Peyer's patch (tissue), 4 donors: ENCODE measurements at regions not wholly inside any gene's neighbourhood (a gene's known extent, or its start where the extent isn't known, plus 50 kb on each side); places are given as distances from the start of the nearest gene placed in this dataset.

Experiments
- DNase-seq, 3 donors: peaks; one replicate each; pipeline ENCODE4 v3.0.0-alpha.2; 2017 to 2019
- H3K27ac ChIP-seq, 4 donors: fragments of 200-600 bp; sonication (generic); one replicate each; pipeline ENCODE4 v1.5.1; 2016 to 2019
- H3K27me3 ChIP-seq, 2 donors: fragments of 200-600 bp; sonication (generic); one replicate each; pipeline ENCODE4 v1.5.1; 2019
- H3K36me3 ChIP-seq, 3 donors: fragments of 200-600 bp; sonication (generic); one replicate each; pipeline ENCODE4 v1.5.1; 2016 to 2019
- H3K4me1 ChIP-seq, 4 donors: fragments of 200-600 bp; sonication (generic); one replicate each; pipeline ENCODE4 v1.5.1; 2016 to 2019
- H3K4me3 ChIP-seq, 4 donors: fragments of 200-600 bp; sonication (generic); 1 replicate in 3 of 4; 2 replicates in 1 of 4; pipeline ENCODE4 v1.5.1; 2016 to 2019; ENCODE audit warnings: mild to moderate bottlenecking in 1 of 4
- H3K9me3 ChIP-seq, 4 donors: fragments of 200-600 bp; sonication (generic); one replicate each; pipeline ENCODE4 v1.5.1; 2016 to 2019; ENCODE audit warnings: mild to moderate bottlenecking in 1 of 4
- POLR2A ChIP-seq, 2 donors: fragments of 450-650 bp; IDR thresholded peaks; one replicate each; pipeline ENCODE4 v1.5.1; 2017; ENCODE audit warnings: antibody characterized with exemption in 2 of 2, mild to moderate bottlenecking in 2 of 2, moderate library complexity in 2 of 2
- TF ChIP-seq, protein P1 (sequence below), 6 experiments: fragments of 450-650 bp in 4 of 6; fragments of 200-600 bp in 2 of 6; sonication (generic) in 1 of 6; IDR thresholded peaks; one replicate each; pipeline ENCODE4 v1.5.1; 2017 to 2019; ENCODE audit warnings: antibody characterized with exemption in 6 of 6, mild to moderate bottlenecking in 3 of 6, moderate library complexity in 1 of 6

DNA sequence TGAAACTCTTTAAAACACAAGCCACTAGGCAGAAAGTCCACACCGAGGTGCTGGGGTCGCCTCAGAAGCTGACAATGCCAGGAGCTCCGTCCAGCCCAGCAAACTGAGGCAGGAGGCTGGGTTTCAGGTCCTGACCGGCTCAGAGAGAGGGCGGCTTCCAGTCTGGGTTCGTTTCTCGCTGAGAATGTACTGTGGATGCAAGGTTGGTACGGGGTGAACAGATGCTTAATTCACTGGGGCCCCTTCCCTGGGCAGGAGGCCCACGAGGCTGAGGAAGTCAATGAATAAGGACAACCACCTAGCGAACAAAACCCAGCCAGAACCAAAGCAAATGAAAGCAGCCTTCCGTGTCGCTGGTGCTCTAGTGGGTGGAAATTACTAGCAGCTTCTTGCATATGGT is 142.0 kb downstream of the RTP5 start:
- TF ChIP-seq, protein P1, sequence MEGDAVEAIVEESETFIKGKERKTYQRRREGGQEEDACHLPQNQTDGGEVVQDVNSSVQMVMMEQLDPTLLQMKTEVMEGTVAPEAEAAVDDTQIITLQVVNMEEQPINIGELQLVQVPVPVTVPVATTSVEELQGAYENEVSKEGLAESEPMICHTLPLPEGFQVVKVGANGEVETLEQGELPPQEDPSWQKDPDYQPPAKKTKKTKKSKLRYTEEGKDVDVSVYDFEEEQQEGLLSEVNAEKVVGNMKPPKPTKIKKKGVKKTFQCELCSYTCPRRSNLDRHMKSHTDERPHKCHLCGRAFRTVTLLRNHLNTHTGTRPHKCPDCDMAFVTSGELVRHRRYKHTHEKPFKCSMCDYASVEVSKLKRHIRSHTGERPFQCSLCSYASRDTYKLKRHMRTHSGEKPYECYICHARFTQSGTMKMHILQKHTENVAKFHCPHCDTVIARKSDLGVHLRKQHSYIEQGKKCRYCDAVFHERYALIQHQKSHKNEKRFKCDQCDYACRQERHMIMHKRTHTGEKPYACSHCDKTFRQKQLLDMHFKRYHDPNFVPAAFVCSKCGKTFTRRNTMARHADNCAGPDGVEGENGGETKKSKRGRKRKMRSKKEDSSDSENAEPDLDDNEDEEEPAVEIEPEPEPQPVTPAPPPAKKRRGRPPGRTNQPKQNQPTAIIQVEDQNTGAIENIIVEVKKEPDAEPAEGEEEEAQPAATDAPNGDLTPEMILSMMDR (IDR thresholded peaks at IDR 0.05): no peak
- no peak for TF ChIP-seq POLR2A (IDR thresholded peaks at IDR 0.05)
- DNase-seq: peak in 1 of 3 donors; percentile 37

DNA sequence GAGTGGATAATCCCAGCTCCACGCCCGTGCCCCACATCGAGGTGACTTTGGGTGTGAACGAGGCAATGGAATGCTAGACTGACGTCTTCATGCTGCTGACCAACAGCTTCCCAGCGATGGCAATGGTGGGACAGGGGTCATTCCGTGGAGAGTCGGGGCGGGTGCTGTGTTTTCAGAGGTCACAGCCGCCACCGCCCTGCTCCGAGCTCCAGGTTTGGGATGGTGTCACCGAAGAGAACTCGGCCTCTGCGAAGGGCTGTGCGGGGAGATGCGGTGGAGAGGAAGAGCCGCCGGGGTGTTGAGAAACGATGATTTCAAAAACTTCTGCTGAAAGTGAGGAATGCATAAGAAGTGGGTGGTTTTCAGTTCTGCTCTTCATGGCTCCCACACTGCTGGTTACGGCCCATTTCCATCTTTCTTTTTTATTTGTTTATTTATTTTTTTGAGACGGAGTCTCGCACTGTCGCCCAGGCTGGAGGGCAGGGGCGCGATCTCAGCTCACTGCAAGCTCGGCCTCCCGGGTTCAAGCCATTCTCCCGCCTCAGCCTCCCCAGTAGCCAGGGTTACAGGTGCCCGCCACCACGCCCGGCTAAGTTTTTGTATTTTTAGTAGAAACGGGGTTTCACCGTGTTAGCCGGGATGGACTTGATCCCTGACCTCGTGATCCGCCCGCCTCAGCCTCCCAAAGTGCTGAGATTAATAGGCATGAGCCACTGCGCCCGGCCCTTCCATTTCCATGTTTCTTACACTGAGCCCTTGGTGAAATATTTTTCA is 142.6 kb downstream of the RTP5 start:
- Histone ChIP-seq H3K27ac (no peak overlapping the region), H3K4me3 (no peak overlapping the region), H3K36me3 (no peaks in the 10 kb centered on the region), H3K9me3 (no peaks in the 10 kb centered on the region), H3K27me3 (no peaks in the 10 kb centered on the region), H3K4me1 (no peaks in the 10 kb centered on the region)
- TF ChIP-seq, protein P1 (IDR thresholded peaks at IDR 0.05): no peak
- no peak for TF ChIP-seq POLR2A (IDR thresholded peaks at IDR 0.05)
- peak in 1 of 3 donors; percentile 30 for DNase-seq

More for the DNA sequence above, 142.0 kb downstream of the RTP5 start:
- Histone ChIP-seq H3K36me3 (no peaks in the 10 kb centered on the region), H3K4me3 (no peak overlapping the region), H3K27me3 (no peaks in the 10 kb centered on the region), H3K9me3 (no peaks in the 10 kb centered on the region), H3K27ac (no peak overlapping the region), H3K4me1 (no peaks in the 10 kb centered on the region)

DNA sequence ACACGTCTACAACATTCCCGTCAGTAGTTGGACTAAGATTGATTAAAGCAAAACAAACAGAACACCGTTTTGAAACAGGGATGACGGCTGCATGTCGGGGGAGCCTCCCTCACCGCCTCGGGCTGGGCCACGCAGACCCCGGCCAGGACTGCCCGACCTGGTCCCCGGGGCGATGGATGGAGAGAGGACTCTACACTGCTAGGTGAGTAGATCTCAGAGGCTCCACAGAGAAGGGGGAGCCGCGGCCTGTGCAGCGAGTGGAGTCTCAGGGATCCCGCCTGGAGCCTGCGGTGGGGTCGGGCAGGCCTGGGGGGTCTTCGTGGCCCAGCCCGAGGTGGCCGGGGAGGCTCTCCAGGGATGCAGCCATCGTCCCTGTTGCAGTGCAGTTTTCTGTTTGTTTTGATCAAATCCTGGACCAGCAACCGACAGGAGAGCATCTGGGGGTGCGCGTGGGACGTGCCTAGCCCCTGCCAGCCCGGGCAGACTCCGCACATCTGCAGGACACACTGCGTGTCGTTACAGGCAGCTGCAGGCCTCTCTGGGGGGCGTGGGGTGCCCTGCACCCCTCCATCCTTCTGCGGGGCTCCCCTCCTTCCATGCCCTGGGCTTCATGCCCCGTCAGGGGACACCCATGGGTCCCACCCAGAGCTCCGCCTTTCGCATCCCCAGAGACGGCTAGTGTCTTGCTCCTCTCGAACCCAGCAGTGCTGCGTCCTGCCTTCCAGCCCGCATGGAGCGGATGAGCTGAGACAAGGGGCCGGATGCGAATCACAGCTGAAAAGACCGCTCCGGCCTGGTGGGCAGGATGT is 143.6 kb downstream of the RTP5 start:
- Histone ChIP-seq H3K4me1 (no peaks in the 10 kb centered on the region), H3K9me3 (no peaks in the 10 kb centered on the region), H3K36me3 (no peaks in the 10 kb centered on the region), H3K27me3 (no peaks in the 10 kb centered on the region), H3K4me3 (no peak overlapping the region), H3K27ac (no peak overlapping the region)
- no peak for DNase-seq
- no peak for TF ChIP-seq POLR2A (IDR thresholded peaks at IDR 0.05)
- TF ChIP-seq, protein P1 (IDR thresholded peaks at IDR 0.05): no peak

DNA sequence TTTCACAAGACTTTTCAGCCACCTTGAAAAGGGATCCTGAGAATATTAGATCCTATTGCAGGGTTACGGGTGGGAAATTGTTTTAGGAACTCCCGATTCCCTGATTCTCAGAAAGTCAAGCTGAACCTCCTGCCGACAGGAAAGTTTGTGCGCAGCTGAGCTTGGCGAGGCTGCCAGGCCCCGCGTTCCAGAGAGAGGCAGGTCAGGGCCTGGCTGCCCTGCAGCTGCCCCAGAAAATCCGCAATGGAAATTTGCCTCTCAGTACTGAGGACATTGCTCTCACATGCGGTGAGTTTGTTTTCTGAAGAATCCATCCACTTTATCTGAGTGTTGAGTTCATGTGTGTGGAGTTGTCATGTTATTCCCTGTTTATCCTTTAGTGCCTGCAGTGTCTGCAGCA is 144.2 kb downstream of the RTP5 start:
- H3K9me3 ChIP-seq: no peaks in the 10 kb centered on the region
- TF ChIP-seq, protein P1 (IDR thresholded peaks at IDR 0.05): no peak
- no peak for TF ChIP-seq POLR2A (IDR thresholded peaks at IDR 0.05)
- H3K27ac ChIP-seq: no peak overlapping the region
- no peaks in the 10 kb centered on the region for H3K36me3 ChIP-seq
- DNase-seq: no peak
- no peaks in the 10 kb centered on the region for H3K4me1 ChIP-seq
- H3K4me3 ChIP-seq: no peak overlapping the region
- H3K27me3 ChIP-seq: no peaks in the 10 kb centered on the region

DNA sequence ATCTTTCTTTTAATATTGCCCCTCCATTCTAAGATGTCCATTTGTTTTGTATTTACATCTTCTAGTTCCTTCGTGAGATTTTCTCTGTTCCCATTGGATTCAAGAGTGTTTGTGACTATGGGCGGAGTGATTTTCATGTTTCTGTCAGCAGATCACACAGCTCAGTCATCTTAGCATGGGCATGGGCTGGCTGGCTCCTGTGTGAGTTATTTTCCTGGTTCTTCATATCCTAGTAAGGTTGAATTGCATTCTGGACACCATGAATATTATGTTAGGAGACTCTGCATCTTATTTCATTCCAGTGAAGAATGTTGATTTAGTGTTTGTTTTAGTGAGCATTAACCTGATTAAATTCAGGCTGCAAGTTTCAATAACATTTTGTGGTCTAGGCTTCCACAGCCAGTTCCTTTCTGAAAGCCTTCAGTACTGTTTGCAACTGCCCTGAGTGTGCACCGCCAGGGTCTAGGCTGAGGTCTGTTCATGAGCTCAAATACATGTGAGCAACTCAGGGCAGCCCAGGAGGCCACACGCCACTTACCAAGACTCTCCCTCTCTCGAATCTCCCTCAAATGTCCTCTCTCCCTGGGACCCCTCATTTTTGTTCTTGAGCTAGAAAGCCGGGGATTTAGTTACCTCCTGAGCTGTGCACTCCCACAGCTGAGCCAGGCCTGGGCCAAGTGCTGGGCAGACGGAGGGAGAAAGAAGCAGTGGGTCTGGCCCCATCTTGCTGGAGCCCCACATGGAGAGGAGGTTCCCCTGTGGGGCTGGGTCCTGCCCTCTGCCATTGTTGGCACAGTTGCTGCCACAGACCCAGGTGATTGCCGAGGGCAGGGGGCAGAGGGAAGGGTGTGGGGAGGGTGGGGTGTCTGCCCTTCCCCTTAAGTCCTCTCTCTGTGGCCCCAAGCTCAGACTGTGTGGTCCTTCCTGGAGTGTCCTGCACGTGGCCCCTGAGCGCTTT is 145.9 kb downstream of the RTP5 start:
- H3K36me3 ChIP-seq: no peaks in the 10 kb centered on the region
- H3K27me3 ChIP-seq: no peaks in the 10 kb centered on the region
- H3K9me3 ChIP-seq: no peaks in the 10 kb centered on the region
- no peaks in the 10 kb centered on the region for H3K4me1 ChIP-seq
- TF ChIP-seq, protein P1 (IDR thresholded peaks at IDR 0.05): no peak
- TF ChIP-seq POLR2A (IDR thresholded peaks at IDR 0.05): no peak
- peak in 1 of 3 donors; percentile 29 for DNase-seq
- no peak overlapping the region for H3K27ac ChIP-seq
- H3K4me3 ChIP-seq: no peak overlapping the region
